NOMO-1 treated with DMSO at 0.1 percent for 48 hours (cell line): ENCODE measurements at regions not wholly inside any gene's neighbourhood (a gene's known extent, or its start where the extent isn't known, plus 50 kb on each side); places are given as distances from the start of the nearest gene placed in this dataset.
"Not testable (repeated sequence)": the region's sequence is repeated elsewhere in the genome, so short reads cannot be mapped to it uniquely, and the experiment has no call there.

Experiments
- DNase-seq: peaks from one replicate; lab custom pipeline; 2025; ENCODE audit not compliant: unreplicated experiment; lab: John Stamatoyannopoulos, UW

GRCh38 chr1:120465900-120466299 lies 51.1 kb downstream of the NBPF8 start:
- DNase-seq: not testable (repeated sequence)

DNA sequence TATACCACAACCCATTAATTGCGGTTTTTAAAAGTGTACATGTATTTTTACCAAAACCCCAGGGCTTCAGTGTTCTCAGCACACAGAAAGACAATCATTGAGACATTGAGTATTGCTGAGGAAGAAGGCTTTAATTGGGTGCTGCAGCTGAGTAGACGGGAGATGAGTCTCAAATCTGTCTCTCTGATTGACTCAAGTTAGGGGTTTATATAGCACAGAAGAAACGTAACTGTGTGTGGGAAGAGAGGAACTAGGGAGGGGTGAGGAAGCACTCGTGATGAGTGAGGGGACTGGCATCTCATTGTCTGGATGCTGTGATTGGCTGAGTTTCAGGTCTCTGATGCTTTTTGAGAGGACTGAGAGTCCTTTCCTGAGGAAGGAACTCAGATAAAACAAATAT lies 62.8 kb downstream of the NBPF8 start:
- not testable (repeated sequence) for DNase-seq

DNA sequence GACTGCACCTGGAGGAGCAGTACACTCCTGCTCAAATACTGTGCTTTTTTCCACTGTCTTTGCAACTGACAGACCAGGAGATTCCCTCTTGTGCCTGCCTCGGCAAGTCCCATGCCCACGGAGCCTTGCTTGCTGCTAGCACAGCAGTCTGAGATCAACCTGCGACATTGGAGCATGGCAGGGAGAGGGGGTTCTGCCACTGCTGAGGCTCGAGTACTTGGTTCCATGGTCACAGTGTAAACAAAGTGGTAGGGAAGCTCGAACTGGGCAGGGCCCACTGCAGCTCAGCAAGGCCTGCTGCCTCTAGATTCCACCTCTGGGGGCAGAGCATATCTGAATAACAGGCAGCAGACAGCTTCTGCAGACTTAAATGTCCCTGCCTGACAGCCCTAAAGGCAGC lies 63.6 kb downstream of the NBPF8 start:
- DNase-seq: not testable (repeated sequence)

GRCh38 chr1:120487542-120487941 lies 72.7 kb downstream of the NBPF8 start:
- not testable (repeated sequence) for DNase-seq

GRCh38 chr1:120489217-120489616 lies 74.4 kb downstream of the NBPF8 start:
- not testable (repeated sequence) for DNase-seq

- not testable (repeated sequence) for DNase-seq
Measured at GRCh38 chr1:120497145-120497544, 82.3 kb downstream of the NBPF8 start.

GRCh38 chr1:120503284-120503683 lies 88.4 kb downstream of the NBPF8 start:
- DNase-seq: not testable (repeated sequence)

- DNase-seq: not testable (repeated sequence)
Measured at GRCh38 chr1:120506352-120506751, 91.5 kb downstream of the NBPF8 start.

- not testable (repeated sequence) for DNase-seq
Measured at GRCh38 chr1:120508351-120508750, 93.5 kb downstream of the NBPF8 start.

GRCh38 chr1:120509258-120509657 lies 94.4 kb downstream of the NBPF8 start:
- DNase-seq: not testable (repeated sequence)

- DNase-seq: not testable (repeated sequence)
Measured at GRCh38 chr1:120513099-120513498, 98.3 kb downstream of the NBPF8 start.

DNA sequence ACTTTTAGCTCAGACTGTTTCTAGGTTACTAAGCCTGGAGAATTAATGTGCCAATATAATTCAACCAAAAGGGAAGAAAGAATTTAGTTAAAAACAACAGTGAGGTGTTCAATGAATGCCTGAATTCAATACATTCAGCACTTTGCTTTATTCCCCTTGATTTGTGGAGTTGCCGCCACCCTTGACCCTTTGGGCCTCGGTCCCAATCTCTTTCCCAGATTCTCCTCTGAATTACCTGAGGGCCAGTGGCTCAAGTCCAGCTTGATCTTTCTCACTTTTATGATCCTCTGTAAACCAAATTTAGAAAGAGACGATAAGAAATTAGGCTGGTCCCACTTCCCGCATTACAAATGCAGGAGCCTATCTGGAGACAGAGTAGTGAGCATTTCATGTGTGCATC lies 98.7 kb downstream of the NBPF8 start:
- not testable (repeated sequence) for DNase-seq

DNA sequence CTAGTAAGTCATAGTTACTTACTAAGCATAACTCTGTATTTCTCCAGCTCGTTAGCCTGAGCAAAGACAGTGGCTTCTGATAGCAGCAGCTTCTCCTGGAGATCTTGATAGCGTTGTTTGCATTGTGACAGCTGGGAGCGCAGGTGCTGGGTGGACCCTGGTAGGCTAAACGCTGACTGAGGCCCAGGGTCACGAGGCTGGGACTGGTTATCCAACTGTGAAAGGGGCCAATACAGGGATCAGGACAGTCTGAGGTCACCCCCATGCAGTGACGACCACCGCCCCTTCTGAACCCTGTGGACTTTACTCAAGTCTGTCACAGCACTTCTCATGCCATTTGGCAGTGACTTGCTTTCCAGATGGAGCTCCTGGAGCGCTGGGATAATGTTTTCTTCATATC lies 104.4 kb downstream of the NBPF8 start:
- DNase-seq: not testable (repeated sequence)

DNA sequence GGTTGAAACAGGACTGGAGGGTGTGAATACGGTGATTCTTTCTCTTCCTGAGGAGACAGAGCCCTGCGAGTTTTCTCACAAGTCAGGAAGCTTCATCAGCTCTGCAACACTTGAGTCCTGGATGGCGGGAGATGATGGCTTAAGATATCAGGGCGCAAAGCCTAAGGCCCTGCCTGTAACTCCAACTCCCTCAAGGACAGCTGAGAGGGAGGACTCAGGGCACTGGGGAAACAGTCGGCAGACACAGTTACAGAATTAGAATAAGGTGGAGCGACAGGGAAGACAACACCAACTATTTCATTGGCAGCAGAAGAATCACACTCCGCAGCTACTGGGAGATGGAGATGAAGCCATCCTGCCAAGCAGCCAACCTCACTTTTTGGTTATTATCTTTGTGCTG lies 109.6 kb downstream of the NBPF8 start:
- DNase-seq: not testable (repeated sequence)

DNA sequence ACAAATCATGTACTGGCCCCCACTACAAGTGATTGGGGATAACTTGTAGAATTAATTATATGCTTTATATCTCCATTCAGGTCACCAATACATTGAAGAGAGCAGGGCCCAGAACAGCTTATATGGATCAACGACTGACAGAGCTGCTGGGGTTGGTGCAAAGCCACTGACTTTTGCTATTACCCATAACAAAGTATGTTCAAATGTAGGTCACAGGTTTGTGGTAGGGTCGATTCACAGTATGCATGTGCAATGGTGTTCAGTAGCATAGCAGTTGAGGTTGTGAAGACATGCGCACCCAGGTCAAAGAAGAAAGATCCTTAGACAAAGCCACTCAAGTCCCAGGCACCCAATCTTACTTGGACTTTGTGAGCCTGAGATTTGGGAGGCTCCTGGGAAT lies 110.6 kb downstream of the NBPF8 start:
- not testable (repeated sequence) for DNase-seq

DNA sequence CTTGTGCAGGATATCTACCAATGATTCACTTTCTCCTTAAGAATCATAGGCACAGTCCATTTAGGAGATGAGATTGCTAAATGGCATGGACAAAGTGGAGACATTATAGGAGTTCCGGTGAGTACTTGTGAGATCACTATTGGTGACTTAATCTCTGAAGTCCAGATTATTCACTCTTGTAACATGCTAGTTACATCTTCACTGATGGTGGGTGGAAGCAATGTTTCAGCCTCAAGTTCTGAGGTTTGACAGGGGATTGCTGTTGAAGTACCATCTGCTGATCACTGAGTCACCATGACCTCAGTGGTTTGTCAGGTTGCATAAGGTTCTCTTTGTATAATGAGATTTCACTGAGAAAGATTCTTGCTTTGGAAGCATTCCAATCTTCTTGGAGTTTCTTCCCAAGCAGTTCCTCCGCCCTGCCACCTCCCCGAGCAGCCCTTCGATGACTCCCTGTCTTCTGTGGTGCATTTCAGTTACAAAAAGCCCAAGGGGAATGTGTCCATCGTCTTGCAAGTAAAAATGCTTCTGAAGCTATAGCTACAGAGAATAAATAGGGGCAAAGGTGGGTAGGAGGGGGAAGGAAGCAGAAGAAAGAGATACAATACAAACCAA lies 114.7 kb downstream of the NBPF8 start:
- not testable (repeated sequence) for DNase-seq

DNA sequence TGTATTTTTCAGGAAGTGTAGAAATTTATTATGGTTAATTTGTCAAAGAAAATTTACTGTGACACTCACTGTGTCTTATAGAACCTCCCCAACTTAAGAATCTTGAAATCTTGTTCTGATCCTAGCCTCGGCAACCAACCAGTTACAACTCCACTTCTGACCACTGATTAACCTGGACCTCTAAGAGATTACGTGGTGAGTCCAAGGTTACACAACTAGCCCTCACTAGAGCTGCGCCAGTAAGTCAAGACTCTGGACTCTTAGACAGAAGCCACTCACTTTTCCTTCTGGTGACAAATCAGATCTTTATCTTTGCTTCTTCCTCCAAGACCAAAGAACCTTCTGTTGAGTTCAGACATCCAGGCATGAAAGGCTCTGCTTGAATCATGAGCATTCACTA lies 116.6 kb downstream of the NBPF8 start:
- DNase-seq: not testable (repeated sequence)

- peak; percentile 68 for DNase-seq
Measured at GRCh38 chr1:120534361-120535047, 119.7 kb downstream of the NBPF8 start.

DNA sequence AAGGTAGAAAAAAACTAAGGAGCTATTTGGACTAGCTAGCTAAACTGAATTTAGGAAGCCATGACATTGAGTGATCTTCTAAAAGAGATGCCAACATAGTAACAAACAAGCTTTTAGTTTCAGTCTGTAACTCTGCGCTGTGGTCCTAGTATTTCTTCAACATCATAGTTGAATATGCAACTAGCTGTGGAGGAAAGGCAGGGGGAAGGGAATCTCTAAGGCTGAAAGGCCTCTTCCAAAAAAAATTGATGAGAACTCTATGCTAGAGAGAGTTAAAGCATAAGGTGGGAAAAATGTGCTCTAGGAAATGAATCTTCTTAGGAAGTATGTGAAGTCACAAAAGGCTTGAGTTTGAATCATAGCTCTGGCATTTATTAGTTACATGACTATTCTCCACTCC lies 120.2 kb downstream of the NBPF8 start:
- DNase-seq: not testable (repeated sequence)

GRCh38 chr1:120541394-120541793 lies 126.6 kb downstream of the NBPF8 start:
- DNase-seq: not testable (repeated sequence)

DNA sequence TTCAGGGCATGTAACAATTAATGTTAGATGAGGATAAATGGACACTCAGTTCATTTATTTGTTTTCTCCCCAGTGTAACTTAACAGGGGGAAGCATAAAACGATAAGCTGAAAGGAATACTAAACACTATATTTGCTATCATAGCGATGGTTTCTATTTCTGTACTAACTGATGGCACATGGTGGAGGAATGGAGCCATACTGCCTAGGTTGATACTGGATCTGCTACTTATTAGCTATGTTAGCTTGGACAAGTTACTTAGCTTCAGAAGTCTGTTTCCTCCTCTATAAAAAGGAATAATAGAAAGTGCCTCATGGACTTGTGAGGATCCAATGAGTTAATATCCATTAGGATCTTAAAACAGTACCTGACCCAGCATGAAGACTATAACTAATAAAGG lies 127.5 kb downstream of the NBPF8 start:
- not testable (repeated sequence) for DNase-seq

GRCh38 chr1:120542940-120543339 lies 128.1 kb downstream of the NBPF8 start:
- DNase-seq: not testable (repeated sequence)
